Vagina (tissue), 2 donors: ENCODE measurements at regions not wholly inside any gene's neighbourhood (a gene's known extent, or its start where the extent isn't known, plus 50 kb on each side); places are given as distances from the start of the nearest gene placed in this dataset.

ENCODE experiments used
- DNase-seq, 2 donors: peaks; one replicate each; pipeline ENCODE4 v3.0.0-alpha.2; 2017; ENCODE audit errors: extremely low spot score in 2 of 2
- H3K27ac ChIP-seq: fragments of 200-600 bp; sonication (generic); one replicate; pipeline ENCODE4 v1.5.1; 2019
- H3K27me3 ChIP-seq: fragments of 200-600 bp; sonication (generic); one replicate; pipeline ENCODE4 v1.5.1; 2019
- H3K36me3 ChIP-seq, 2 donors: fragments of 200-600 bp; sonication (generic); one replicate each; pipeline ENCODE4 v1.5.1; 2017 to 2019
- H3K4me1 ChIP-seq: fragments of 200-600 bp; sonication (generic); one replicate; pipeline ENCODE4 v1.5.1; 2019
- H3K4me3 ChIP-seq, 2 donors: fragments of 200-600 bp; sonication (generic); 1 replicate in 1 of 2; 2 replicates in 1 of 2; pipeline ENCODE4 v1.5.1; 2016 to 2019
- H3K9me3 ChIP-seq: fragments of 200-600 bp; sonication (generic); one replicate; pipeline ENCODE4 v1.5.1; 2019
- CTCF ChIP-seq, 3 experiments: fragments of 450-650 bp in 2 of 3; fragments of 200-600 bp in 1 of 3; sonication (generic) in 1 of 3; IDR thresholded peaks; one replicate each; pipeline ENCODE4 v1.5.1; 2017 to 2019; ENCODE audit warnings: antibody characterized with exemption in 3 of 3, mild to moderate bottlenecking in 2 of 3, moderate library complexity in 2 of 3
- POLR2A ChIP-seq, 2 donors: fragments of 450-650 bp; IDR thresholded peaks; one replicate each; pipeline ENCODE4 v1.6.1; 2017; ENCODE audit warnings: antibody characterized with exemption in 2 of 2, mild to moderate bottlenecking in 2 of 2, moderate library complexity in 2 of 2
- POLR2AphosphoS5 ChIP-seq, 2 donors: sonication (generic); formaldehyde crosslinking; IDR thresholded peaks; one replicate each; pipeline ENCODE4 v1.9.0; 2017; ENCODE audit warnings: antibody characterized with exemption in 2 of 2, mild to moderate bottlenecking in 2 of 2, low read depth in 1 of 2; ENCODE audit not compliant: insufficient read depth in 1 of 2
- intact Hi-C: fragments of 100-400 bp; cut with DNase I; formaldehyde crosslinking; loops from one replicate; pipeline ENCODE4 v1.15.1; 2023

- intact Hi-C loops = no loop called here
- Histone ChIP-seq H3K27ac (no peak overlapping the region), H3K4me3 (no peak overlapping the region), H3K36me3 (no peaks in the 10 kb centered on the region), H3K4me1 (peaks cover 9% of the 10 kb centered on the region), H3K27me3 (no peaks in the 10 kb centered on the region), H3K9me3 (no peaks in the 10 kb centered on the region)
- no peak for TF ChIP-seq POLR2A (IDR thresholded peaks at IDR 0.05)
- TF ChIP-seq POLR2AphosphoS5 (IDR thresholded peaks at IDR 0.05; ENCODE audit: insufficient read depth in 1 of 2, low read depth in 1 of 2) = no peak
- no peak for TF ChIP-seq CTCF (IDR thresholded peaks at IDR 0.05)
- DNase-seq = no peak
Measured at GRCh38 chr1:22257290-22258275, 114.7 kb upstream of the WNT4 start.

GRCh38 chr1:22258698-22259097 is 115.8 kb upstream of the WNT4 start:
- Histone ChIP-seq H3K9me3 (no peaks in the 10 kb centered on the region), H3K27me3 (no peaks in the 10 kb centered on the region), H3K4me3 (no peak overlapping the region), H3K4me1 (peaks cover 9% of the 10 kb centered on the region), H3K36me3 (no peaks in the 10 kb centered on the region), H3K27ac (no peak overlapping the region)
- TF ChIP-seq POLR2AphosphoS5 (IDR thresholded peaks at IDR 0.05; ENCODE audit: insufficient read depth in 1 of 2, low read depth in 1 of 2) (no peak), POLR2A (IDR thresholded peaks at IDR 0.05) (no peak), CTCF (IDR thresholded peaks at IDR 0.05) (no peak)
- intact Hi-C loops = no loop called here
- DNase-seq = no peak

GRCh38 chr1:22259551-22260282 is 116.8 kb upstream of the WNT4 start:
- no peak for DNase-seq
- Histone ChIP-seq H3K9me3 (no peaks in the 10 kb centered on the region), H3K4me1 (peaks cover 3% of the 10 kb centered on the region), H3K27me3 (no peaks in the 10 kb centered on the region), H3K4me3 (no peak overlapping the region), H3K36me3 (no peaks in the 10 kb centered on the region), H3K27ac (no peak overlapping the region)
- TF ChIP-seq POLR2AphosphoS5 (IDR thresholded peaks at IDR 0.05; ENCODE audit: insufficient read depth in 1 of 2, low read depth in 1 of 2) (no peak), CTCF (IDR thresholded peaks at IDR 0.05) (no peak), POLR2A (IDR thresholded peaks at IDR 0.05) (no peak)
- intact Hi-C loops = no loop called here

GRCh38 chr1:22260860-22261432 is 118.0 kb upstream of the WNT4 start:
- Histone ChIP-seq H3K27ac (no peak overlapping the region), H3K27me3 (no peaks in the 10 kb centered on the region), H3K9me3 (no peaks in the 10 kb centered on the region), H3K4me3 (no peak overlapping the region), H3K36me3 (no peaks in the 10 kb centered on the region), H3K4me1 (no peaks in the 10 kb centered on the region)
- intact Hi-C loops = no loop called here
- TF ChIP-seq POLR2A (IDR thresholded peaks at IDR 0.05) = no peak
- TF ChIP-seq CTCF (IDR thresholded peaks at IDR 0.05) = no peak
- no peak for DNase-seq
